ENCODE measurements at regions not wholly inside any gene's neighbourhood (a gene's known extent, or its start where the extent isn't known, plus 50 kb on each side); places are given as distances from the start of the nearest gene placed in this dataset.

- H3K27ac ChIP-seq (ENCODE audit: insufficient read depth, low read length), result no peak overlapping the region
- H3K9ac ChIP-seq (ENCODE audit: insufficient read depth, low read length), result no peak overlapping the region
- no peak overlapping the region for H2AFZ ChIP-seq (ENCODE audit: low read length)
- no peak overlapping the region for H3K4me2 ChIP-seq (ENCODE audit: extremely low read depth, insufficient read depth, low read length)
- no peak overlapping the region for H3K4me3 ChIP-seq (replicated peaks in 1 of 4; ENCODE audit: control extremely low read depth in 1 of 4, insufficient read depth in 1 of 4, low read depth in 3 of 4, low read length in 4 of 4)
- no peaks in the 10 kb centered on the region for H3K4me1 ChIP-seq (ENCODE audit: control insufficient read depth, extremely low read depth, insufficient read depth, low read length)
- no peaks in the 10 kb centered on the region for H3K36me3 ChIP-seq (ENCODE audit: control insufficient read depth, insufficient read depth, low read length)
- no peak for DNase-seq (ENCODE audit: low read depth in 2 of 2)
- no peaks in the 10 kb centered on the region for H3K9me3 ChIP-seq (ENCODE audit: control insufficient read depth, insufficient read depth, low read depth, low read length)
- H4K20me1 ChIP-seq (ENCODE audit: control insufficient read depth, extremely low read depth, insufficient read depth, low read length), result no peaks in the 10 kb centered on the region
- no peaks in the 10 kb centered on the region for H3K79me2 ChIP-seq (ENCODE audit: control insufficient read depth, insufficient read depth, low read length)
- TF ChIP-seq EZH2 (IDR thresholded peaks at IDR 0.05; ENCODE audit: low read length, missing control alignments), result no peak
- H3K27me3 ChIP-seq (ENCODE audit: control insufficient read depth, insufficient read depth, low read length), result no peaks in the 10 kb centered on the region
Observed at GRCh38 chr10:109417803-109418202, 505.5 kb downstream of the XPNPEP1 start.

DNA sequence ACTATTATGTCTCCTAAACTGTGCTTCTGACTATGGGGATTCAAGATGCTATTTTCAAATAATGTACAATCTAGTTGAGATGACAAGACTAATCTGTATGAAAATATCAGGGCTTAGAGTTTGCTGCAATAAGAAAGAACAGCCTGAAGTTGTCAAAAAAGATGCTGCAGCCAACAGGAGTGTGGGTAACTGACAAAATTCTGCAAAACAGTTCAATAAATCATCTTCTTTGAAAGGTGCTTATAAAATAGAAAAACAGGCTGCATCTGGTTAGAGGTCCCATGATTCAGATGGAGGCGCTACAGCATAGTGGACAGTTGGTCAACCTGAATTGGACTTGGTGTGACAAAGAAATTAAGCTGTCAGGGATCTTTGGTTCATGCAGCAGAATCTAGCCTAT lies 511.0 kb downstream of the XPNPEP1 start:
- Histone ChIP-seq H3K36me3 (ENCODE audit: control insufficient read depth, insufficient read depth, low read length) (no peaks in the 10 kb centered on the region), H3K4me3 (replicated peaks in 1 of 4; ENCODE audit: control extremely low read depth in 1 of 4, insufficient read depth in 1 of 4, low read depth in 3 of 4, low read length in 4 of 4) (no peak overlapping the region), H3K9me3 (ENCODE audit: control insufficient read depth, insufficient read depth, low read depth, low read length) (no peaks in the 10 kb centered on the region), H2AFZ (ENCODE audit: low read length) (no peak overlapping the region), H3K4me1 (ENCODE audit: control insufficient read depth, extremely low read depth, insufficient read depth, low read length) (no peaks in the 10 kb centered on the region), H4K20me1 (ENCODE audit: control insufficient read depth, extremely low read depth, insufficient read depth, low read length) (no peaks in the 10 kb centered on the region), H3K79me2 (ENCODE audit: control insufficient read depth, insufficient read depth, low read length) (no peaks in the 10 kb centered on the region), H3K4me2 (ENCODE audit: extremely low read depth, insufficient read depth, low read length) (no peak overlapping the region), H3K9ac (ENCODE audit: insufficient read depth, low read length) (no peak overlapping the region), H3K27ac (ENCODE audit: insufficient read depth, low read length) (no peak overlapping the region), H3K27me3 (ENCODE audit: control insufficient read depth, insufficient read depth, low read length) (no peaks in the 10 kb centered on the region)
- no peak for TF ChIP-seq EZH2 (IDR thresholded peaks at IDR 0.05; ENCODE audit: low read length, missing control alignments)
- TF ChIP-seq CTCF (conservative IDR thresholded peaks at IDR 0.05 in 1 of 2, IDR thresholded peaks at IDR 0.05 in 1 of 2; ENCODE audit: low read depth in 1 of 2, low read length in 2 of 2), result no peak
- no peak for DNase-seq (ENCODE audit: low read depth in 2 of 2)

- H3K4me3 ChIP-seq (replicated peaks in 1 of 4; ENCODE audit: control extremely low read depth in 1 of 4, insufficient read depth in 1 of 4, low read depth in 3 of 4, low read length in 4 of 4), result no peak overlapping the region
- no peak overlapping the region for H3K4me2 ChIP-seq (ENCODE audit: extremely low read depth, insufficient read depth, low read length)
- no peaks in the 10 kb centered on the region for H3K4me1 ChIP-seq (ENCODE audit: control insufficient read depth, extremely low read depth, insufficient read depth, low read length)
- no peak for TF ChIP-seq CTCF (conservative IDR thresholded peaks at IDR 0.05 in 1 of 2, IDR thresholded peaks at IDR 0.05 in 1 of 2; ENCODE audit: low read depth in 1 of 2, low read length in 2 of 2)
- TF ChIP-seq EZH2 (IDR thresholded peaks at IDR 0.05; ENCODE audit: low read length, missing control alignments), result no peak
- no peak overlapping the region for H2AFZ ChIP-seq (ENCODE audit: low read length)
- DNase-seq (ENCODE audit: low read depth in 2 of 2), result no peak
- no peaks in the 10 kb centered on the region for H4K20me1 ChIP-seq (ENCODE audit: control insufficient read depth, extremely low read depth, insufficient read depth, low read length)
- H3K9ac ChIP-seq (ENCODE audit: insufficient read depth, low read length), result no peak overlapping the region
- H3K79me2 ChIP-seq (ENCODE audit: control insufficient read depth, insufficient read depth, low read length), result no peaks in the 10 kb centered on the region
- H3K27me3 ChIP-seq (ENCODE audit: control insufficient read depth, insufficient read depth, low read length), result no peaks in the 10 kb centered on the region
- H3K36me3 ChIP-seq (ENCODE audit: control insufficient read depth, insufficient read depth, low read length), result no peaks in the 10 kb centered on the region
- no peaks in the 10 kb centered on the region for H3K9me3 ChIP-seq (ENCODE audit: control insufficient read depth, insufficient read depth, low read depth, low read length)
- no peak overlapping the region for H3K27ac ChIP-seq (ENCODE audit: insufficient read depth, low read length)
Observed at GRCh38 chr10:109411917-109412316, 511.4 kb downstream of the XPNPEP1 start.

Data from fibroblast of lung (primary cell).